Prostate gland (tissue), 2 donors: ENCODE measurements at regions not wholly inside any gene's neighbourhood (a gene's known extent, or its start where the extent isn't known, plus 50 kb on each side); places are given as distances from the start of the nearest gene placed in this dataset.

Experiments
- CTCF ChIP-seq, 4 experiments: fragments of 200-600 bp in 2 of 4; fragments of 450-650 bp in 2 of 4; sonication (generic) in 2 of 4; IDR thresholded peaks; 1 replicate in 3 of 4; 2 replicates in 1 of 4; pipeline ENCODE4 v1.5.1; 2016 to 2019; ENCODE audit warnings: antibody characterized with exemption in 4 of 4, mild to moderate bottlenecking in 2 of 4, moderate library complexity in 2 of 4
- POLR2A ChIP-seq: fragments of 450-650 bp; IDR thresholded peaks from one replicate; pipeline ENCODE4 v1.6.1; 2016; ENCODE audit warnings: antibody characterized with exemption, mild to moderate bottlenecking
- POLR2AphosphoS5 ChIP-seq: sonication (generic); formaldehyde crosslinking; IDR thresholded peaks from one replicate; pipeline ENCODE4 v1.6.1; 2017; ENCODE audit warnings: antibody characterized with exemption

DNA sequence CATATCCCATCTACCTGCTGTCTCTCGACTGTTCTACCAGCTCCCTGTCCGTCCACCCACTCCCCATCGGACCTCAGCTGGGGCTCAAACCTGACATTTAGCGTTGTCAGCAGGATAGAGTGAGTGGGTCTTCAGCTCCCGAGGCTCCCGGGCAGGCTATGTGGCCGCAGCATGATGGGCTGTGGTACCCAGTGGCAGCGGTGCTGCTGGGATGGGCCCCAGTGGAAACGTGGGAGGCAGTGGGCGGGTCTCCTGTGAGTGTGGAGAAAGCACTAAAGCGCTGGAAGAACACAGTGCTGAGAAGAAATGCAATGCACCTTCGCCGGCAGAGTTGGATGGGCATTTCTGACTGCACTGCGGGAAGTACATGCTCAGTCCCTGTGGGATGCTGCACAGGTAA, 204.8 kb upstream of the SYT4 start:
- TF ChIP-seq CTCF (IDR thresholded peaks at IDR 0.05) (no peak), POLR2A (no peak), POLR2AphosphoS5 (no peak)
